Islet precursor cell (in vitro differentiated cells): ENCODE measurements at regions not wholly inside any gene's neighbourhood (a gene's known extent, or its start where the extent isn't known, plus 50 kb on each side); places are given as distances from the start of the nearest gene placed in this dataset.

Source experiments
- DNase-seq: peaks from one replicate; pipeline ENCODE4 v3.0.0-alpha.2; 2018

GRCh38 chr18:41532344-41533086 lies 422.5 kb upstream of the PIK3C3 start:
- no peak for DNase-seq

GRCh38 chr18:41530970-41531369 lies 424.1 kb upstream of the PIK3C3 start:
- DNase-seq, result no peak

- DNase-seq, result no peak
These were observed 425.9 kb upstream of the PIK3C3 start for GRCh38 chr18:41529093-41529492.

- no peak for DNase-seq
These were observed 429.0 kb upstream of the PIK3C3 start for GRCh38 chr18:41526054-41526453.

GRCh38 chr18:41524674-41525470 lies 430.2 kb upstream of the PIK3C3 start:
- no peak for DNase-seq

GRCh38 chr18:41517142-41517541 lies 437.9 kb upstream of the PIK3C3 start:
- no peak for DNase-seq

GRCh38 chr18:41513438-41513837 lies 441.6 kb upstream of the PIK3C3 start:
- no peak for DNase-seq

- no peak for DNase-seq
These were observed 450.7 kb upstream of the PIK3C3 start for GRCh38 chr18:41504316-41504715.

- DNase-seq, result no peak
These were observed 453.2 kb upstream of the PIK3C3 start for GRCh38 chr18:41501848-41502247.

- DNase-seq, result peak; percentile 55
These were observed 455.7 kb upstream of the PIK3C3 start for GRCh38 chr18:41499345-41499744.

GRCh38 chr18:41490861-41491260 lies 464.2 kb upstream of the PIK3C3 start:
- no peak for DNase-seq

GRCh38 chr18:41486575-41486974 lies 468.5 kb upstream of the PIK3C3 start:
- no peak for DNase-seq

- DNase-seq, result no peak
These were observed 471.0 kb upstream of the PIK3C3 start for GRCh38 chr18:41484069-41484468.

- no peak for DNase-seq
These were observed 472.5 kb upstream of the PIK3C3 start for GRCh38 chr18:41482501-41482900.

- no peak for DNase-seq
These were observed 488.4 kb upstream of the PIK3C3 start for GRCh38 chr18:41466436-41467160.

GRCh38 chr18:41465386-41465785 lies 489.6 kb upstream of the PIK3C3 start:
- DNase-seq, result no peak

- no peak for DNase-seq
These were observed 490.8 kb upstream of the PIK3C3 start for GRCh38 chr18:41464278-41464677.

GRCh38 chr18:41462946-41463345 lies 492.1 kb upstream of the PIK3C3 start:
- no peak for DNase-seq

- DNase-seq, result no peak
These were observed 493.9 kb upstream of the PIK3C3 start for GRCh38 chr18:41461114-41461513.

- no peak for DNase-seq
These were observed 495.4 kb upstream of the PIK3C3 start for GRCh38 chr18:41459656-41460055.

- no peak for DNase-seq
These were observed 496.7 kb upstream of the PIK3C3 start for GRCh38 chr18:41458376-41458775.

GRCh38 chr18:41457765-41458326 lies 497.2 kb upstream of the PIK3C3 start:
- no peak for DNase-seq

- no peak for DNase-seq
These were observed 498.2 kb upstream of the PIK3C3 start for GRCh38 chr18:41456831-41457230.
